GM21390 (cell line): ENCODE measurements at regions not wholly inside any gene's neighbourhood (a gene's known extent, or its start where the extent isn't known, plus 50 kb on each side); places are given as distances from the start of the nearest gene placed in this dataset.

ENCODE experiments used
- ATAC-seq: cut with Tn5 transposase; IDR thresholded peaks from one replicate; pipeline ENCODE4 v1.9.1; 2021; ENCODE audit not compliant: unreplicated experiment

- ATAC-seq = no peak
Measured at GRCh38 chr18:24669502-24669901, 209.1 kb downstream of the HRH4 start.

- no peak for ATAC-seq
Measured at GRCh38 chr18:24672165-24672941, 211.9 kb downstream of the HRH4 start.

GRCh38 chr18:24674200-24674599 lies 213.8 kb downstream of the HRH4 start:
- ATAC-seq = no peak

GRCh38 chr18:24674605-24675004 lies 214.2 kb downstream of the HRH4 start:
- no peak for ATAC-seq

- ATAC-seq = no peak
Measured at GRCh38 chr18:24677011-24677410, 216.6 kb downstream of the HRH4 start.

- no peak for ATAC-seq
Measured at GRCh38 chr18:24678107-24678506, 217.7 kb downstream of the HRH4 start.

GRCh38 chr18:24678626-24679025 lies 218.2 kb downstream of the HRH4 start:
- ATAC-seq = no peak

- no peak for ATAC-seq
Measured at GRCh38 chr18:24679062-24679461, 218.6 kb downstream of the HRH4 start.

GRCh38 chr18:24683925-24684324 lies 223.5 kb downstream of the HRH4 start:
- no peak for ATAC-seq

- ATAC-seq = no peak
Measured at GRCh38 chr18:24685254-24685959, 225.0 kb downstream of the HRH4 start.

- ATAC-seq = no peak
Measured at GRCh38 chr18:24695168-24695567, 234.7 kb downstream of the HRH4 start.

GRCh38 chr18:24702001-24702515 lies 241.6 kb downstream of the HRH4 start:
- ATAC-seq = no peak

GRCh38 chr18:24703316-24703715 lies 242.9 kb downstream of the HRH4 start:
- ATAC-seq = no peak

GRCh38 chr18:24704946-24705630 lies 244.7 kb downstream of the HRH4 start:
- ATAC-seq = no peak

- ATAC-seq = no peak
Measured at GRCh38 chr18:24710474-24710873, 250.0 kb downstream of the HRH4 start.

GRCh38 chr18:24719791-24720190 lies 259.4 kb downstream of the HRH4 start:
- no peak for ATAC-seq

- no peak for ATAC-seq
Measured at GRCh38 chr18:24721388-24721787, 261.0 kb downstream of the HRH4 start.

GRCh38 chr18:24725644-24726415 lies 265.4 kb downstream of the HRH4 start:
- ATAC-seq = no peak

GRCh38 chr18:24726727-24727492 lies 266.5 kb downstream of the HRH4 start:
- ATAC-seq = no peak

- no peak for ATAC-seq
Measured at GRCh38 chr18:24727685-24728084, 267.2 kb downstream of the HRH4 start.
